ENCODE measurements at regions not wholly inside any gene's neighbourhood (a gene's known extent, or its start where the extent isn't known, plus 50 kb on each side); places are given as distances from the start of the nearest gene placed in this dataset.
A peak's percentile ranks its signal among the peaks of the same experiment; 100 is the strongest.

- H3K36me3 ChIP-seq (ENCODE audit: control insufficient read depth, insufficient read depth, low read length), result no peaks in the 10 kb centered on the region
- no peaks in the 10 kb centered on the region for H3K27me3 ChIP-seq (ENCODE audit: control insufficient read depth, insufficient read depth, low read length)
- no peak for TF ChIP-seq CTCF (IDR thresholded peaks at IDR 0.05; ENCODE audit: insufficient read depth, low read length, severe bottlenecking)
- DNase-seq (ENCODE audit: low read depth), result no peak
- FAIRE-seq, result no peak
- no peak overlapping the region for H3K4me3 ChIP-seq (ENCODE audit: low read depth, low read length)
Measured at GRCh38 chr9:108419379-108419778, 436.4 kb downstream of the ACTL7B start.

GRCh38 chr9:108417726-108418125 lies 438.1 kb downstream of the ACTL7B start:
- Histone ChIP-seq H3K27me3 (ENCODE audit: control insufficient read depth, insufficient read depth, low read length) (no peaks in the 10 kb centered on the region), H3K36me3 (ENCODE audit: control insufficient read depth, insufficient read depth, low read length) (no peaks in the 10 kb centered on the region), H3K4me3 (ENCODE audit: low read depth, low read length) (no peak overlapping the region)
- no peak for FAIRE-seq
- no peak for TF ChIP-seq CTCF (IDR thresholded peaks at IDR 0.05; ENCODE audit: insufficient read depth, low read length, severe bottlenecking)
- DNase-seq (ENCODE audit: low read depth), result peak; percentile 54

- FAIRE-seq (no peak), DNase-seq (ENCODE audit: low read depth) (no peak)
- H3K36me3 ChIP-seq (ENCODE audit: control insufficient read depth, insufficient read depth, low read length), result no peaks in the 10 kb centered on the region
- no peaks in the 10 kb centered on the region for H3K27me3 ChIP-seq (ENCODE audit: control insufficient read depth, insufficient read depth, low read length)
- H3K4me3 ChIP-seq (ENCODE audit: low read depth, low read length), result no peak overlapping the region
- TF ChIP-seq CTCF (IDR thresholded peaks at IDR 0.05; ENCODE audit: insufficient read depth, low read length, severe bottlenecking), result no peak
Measured at GRCh38 chr9:108417312-108417711, 438.5 kb downstream of the ACTL7B start.

GRCh38 chr9:108416324-108416723 lies 439.5 kb downstream of the ACTL7B start:
- peak; percentile 28 for TF ChIP-seq CTCF (IDR thresholded peaks at IDR 0.05; ENCODE audit: insufficient read depth, low read length, severe bottlenecking)
- Histone ChIP-seq H3K27me3 (ENCODE audit: control insufficient read depth, insufficient read depth, low read length) (no peaks in the 10 kb centered on the region), H3K4me3 (ENCODE audit: low read depth, low read length) (no peak overlapping the region), H3K36me3 (ENCODE audit: control insufficient read depth, insufficient read depth, low read length) (no peaks in the 10 kb centered on the region)
- DNase-seq (ENCODE audit: low read depth) (peak; percentile 65), FAIRE-seq (peak; percentile 7)

- H3K27me3 ChIP-seq (ENCODE audit: control insufficient read depth, insufficient read depth, low read length), result no peaks in the 10 kb centered on the region
- H3K36me3 ChIP-seq (ENCODE audit: control insufficient read depth, insufficient read depth, low read length), result no peaks in the 10 kb centered on the region
- no peak for FAIRE-seq
- H3K4me3 ChIP-seq (ENCODE audit: low read depth, low read length), result no peak overlapping the region
- TF ChIP-seq CTCF (IDR thresholded peaks at IDR 0.05; ENCODE audit: insufficient read depth, low read length, severe bottlenecking), result no peak
- DNase-seq (ENCODE audit: low read depth), result no peak
Measured at GRCh38 chr9:108413809-108414208, 442.0 kb downstream of the ACTL7B start.

GRCh38 chr9:108412755-108413154 lies 443.0 kb downstream of the ACTL7B start:
- FAIRE-seq (no peak), DNase-seq (ENCODE audit: low read depth) (peak; percentile 32)
- no peak overlapping the region for H3K4me3 ChIP-seq (ENCODE audit: low read depth, low read length)
- H3K36me3 ChIP-seq (ENCODE audit: control insufficient read depth, insufficient read depth, low read length), result no peaks in the 10 kb centered on the region
- no peak for TF ChIP-seq CTCF (IDR thresholded peaks at IDR 0.05; ENCODE audit: insufficient read depth, low read length, severe bottlenecking)
- no peaks in the 10 kb centered on the region for H3K27me3 ChIP-seq (ENCODE audit: control insufficient read depth, insufficient read depth, low read length)

Measured in bronchial epithelial cell (primary cell).